ENCODE measurements at regions not wholly inside any gene's neighbourhood (a gene's known extent, or its start where the extent isn't known, plus 50 kb on each side); places are given as distances from the start of the nearest gene placed in this dataset.

- intact Hi-C loops (cut with micrococcal nuclease): no loop called here
- ChIA-PET CTCF (no interaction called here), POLR2A (no interaction called here)
- Mint-ChIP-seq H3K4me1 (ENCODE audit: insufficient read depth, unreplicated experiment) (no peaks in the 10 kb centered on the region), H3K36me3 (ENCODE audit: insufficient read depth, unreplicated experiment) (no peaks in the 10 kb centered on the region), H3K4me3 (ENCODE audit: unreplicated experiment) (no peak overlapping the region), H3K9me3 (ENCODE audit: unreplicated experiment) (peaks cover 8% of the 10 kb centered on the region), H3K27me3 (ENCODE audit: insufficient read depth, unreplicated experiment) (no peaks in the 10 kb centered on the region), H3K27ac (ENCODE audit: low read depth, unreplicated experiment) (no peak overlapping the region)
- DNase-seq (ENCODE audit: unreplicated experiment): no peak
- no TSS peak for BruUV-seq (replicated peaks)
- TF ChIP-seq, protein P1, sequence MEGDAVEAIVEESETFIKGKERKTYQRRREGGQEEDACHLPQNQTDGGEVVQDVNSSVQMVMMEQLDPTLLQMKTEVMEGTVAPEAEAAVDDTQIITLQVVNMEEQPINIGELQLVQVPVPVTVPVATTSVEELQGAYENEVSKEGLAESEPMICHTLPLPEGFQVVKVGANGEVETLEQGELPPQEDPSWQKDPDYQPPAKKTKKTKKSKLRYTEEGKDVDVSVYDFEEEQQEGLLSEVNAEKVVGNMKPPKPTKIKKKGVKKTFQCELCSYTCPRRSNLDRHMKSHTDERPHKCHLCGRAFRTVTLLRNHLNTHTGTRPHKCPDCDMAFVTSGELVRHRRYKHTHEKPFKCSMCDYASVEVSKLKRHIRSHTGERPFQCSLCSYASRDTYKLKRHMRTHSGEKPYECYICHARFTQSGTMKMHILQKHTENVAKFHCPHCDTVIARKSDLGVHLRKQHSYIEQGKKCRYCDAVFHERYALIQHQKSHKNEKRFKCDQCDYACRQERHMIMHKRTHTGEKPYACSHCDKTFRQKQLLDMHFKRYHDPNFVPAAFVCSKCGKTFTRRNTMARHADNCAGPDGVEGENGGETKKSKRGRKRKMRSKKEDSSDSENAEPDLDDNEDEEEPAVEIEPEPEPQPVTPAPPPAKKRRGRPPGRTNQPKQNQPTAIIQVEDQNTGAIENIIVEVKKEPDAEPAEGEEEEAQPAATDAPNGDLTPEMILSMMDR (IDR thresholded peaks at IDR 0.05; ENCODE audit: unreplicated experiment): no peak
These were observed 74.3 kb upstream of the CCDC150 start for GRCh38 chr2:196565106-196565765.

DNA sequence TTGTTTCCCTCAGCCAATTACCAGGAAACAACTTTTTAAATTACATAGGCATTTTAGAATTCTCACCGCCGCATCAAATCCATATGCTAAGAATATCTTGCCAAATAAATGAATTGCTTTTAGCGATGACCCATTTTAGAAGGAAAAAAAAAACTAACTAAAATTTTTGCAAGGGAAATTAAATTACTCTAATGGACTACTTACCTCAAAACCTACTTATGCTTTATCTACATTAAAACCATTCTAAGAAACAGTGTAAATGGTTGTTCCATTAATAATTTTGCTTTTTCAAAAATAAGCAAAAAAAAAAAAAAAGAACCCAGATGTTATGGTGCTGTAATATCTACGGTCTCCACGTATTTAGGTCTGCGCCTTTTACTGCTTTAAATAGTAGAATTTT, 73.5 kb upstream of the CCDC150 start:
- BruUV-seq (replicated peaks): no TSS peak
- peaks cover 8% of the 10 kb centered on the region for H3K9me3 Mint-ChIP-seq (ENCODE audit: unreplicated experiment)
- no peak overlapping the region for H3K4me3 Mint-ChIP-seq (ENCODE audit: unreplicated experiment)
- intact Hi-C loops (cut with micrococcal nuclease): no loop called here
- no peak overlapping the region for H3K27ac Mint-ChIP-seq (ENCODE audit: low read depth, unreplicated experiment)
- no peak for DNase-seq (ENCODE audit: unreplicated experiment)
- ChIA-PET CTCF (interaction anchor here (0.7 kb wide), 1 partner anchor 45 kb away, joined by 3 read pairs; no protein-coding TSS in a partner anchor), POLR2A (no interaction called here)
- no peaks in the 10 kb centered on the region for H3K36me3 Mint-ChIP-seq (ENCODE audit: insufficient read depth, unreplicated experiment)
- no peaks in the 10 kb centered on the region for H3K27me3 Mint-ChIP-seq (ENCODE audit: insufficient read depth, unreplicated experiment)
- H3K4me1 Mint-ChIP-seq (ENCODE audit: insufficient read depth, unreplicated experiment): no peaks in the 10 kb centered on the region
- TF ChIP-seq, protein P1 (IDR thresholded peaks at IDR 0.05; ENCODE audit: unreplicated experiment): no peak

- no peaks in the 10 kb centered on the region for H3K4me1 Mint-ChIP-seq (ENCODE audit: insufficient read depth, unreplicated experiment)
- ChIA-PET CTCF (no interaction called here), POLR2A (no interaction called here)
- intact Hi-C loops (cut with micrococcal nuclease): no loop called here
- no peak overlapping the region for H3K27ac Mint-ChIP-seq (ENCODE audit: low read depth, unreplicated experiment)
- DNase-seq (ENCODE audit: unreplicated experiment): no peak
- no TSS peak for BruUV-seq (replicated peaks)
- H3K36me3 Mint-ChIP-seq (ENCODE audit: insufficient read depth, unreplicated experiment): no peaks in the 10 kb centered on the region
- H3K27me3 Mint-ChIP-seq (ENCODE audit: insufficient read depth, unreplicated experiment): no peaks in the 10 kb centered on the region
- H3K4me3 Mint-ChIP-seq (ENCODE audit: unreplicated experiment): no peak overlapping the region
- TF ChIP-seq, protein P1 (IDR thresholded peaks at IDR 0.05; ENCODE audit: unreplicated experiment): no peak
- no peaks in the 10 kb centered on the region for H3K9me3 Mint-ChIP-seq (ENCODE audit: unreplicated experiment)
These were observed 72.4 kb upstream of the CCDC150 start for GRCh38 chr2:196566961-196567666.

DNA sequence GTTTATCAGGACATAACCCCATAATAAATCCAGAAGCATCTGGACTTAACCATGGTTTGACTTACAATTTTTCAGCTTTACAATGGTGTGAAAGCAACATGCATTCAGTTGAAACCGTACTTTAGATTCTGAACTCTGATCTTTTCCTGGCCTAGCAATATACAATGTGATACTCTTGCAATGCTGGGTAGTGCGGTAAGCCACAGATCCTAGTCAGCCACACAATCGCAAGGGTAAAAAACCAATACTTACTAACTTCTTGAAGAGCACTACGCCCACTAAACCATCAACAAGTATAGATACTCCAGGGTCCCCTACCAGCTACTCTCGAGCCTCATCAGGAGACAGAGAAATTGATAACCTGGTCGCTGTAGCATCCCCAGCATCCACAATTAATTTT, 71.0 kb upstream of the CCDC150 start:
- no TSS peak for BruUV-seq (replicated peaks)
- H3K4me3 Mint-ChIP-seq (ENCODE audit: unreplicated experiment): no peak overlapping the region
- H3K4me1 Mint-ChIP-seq (ENCODE audit: insufficient read depth, unreplicated experiment): no peaks in the 10 kb centered on the region
- TF ChIP-seq, protein P1 (IDR thresholded peaks at IDR 0.05; ENCODE audit: unreplicated experiment): no peak
- H3K9me3 Mint-ChIP-seq (ENCODE audit: unreplicated experiment): no peaks in the 10 kb centered on the region
- no peaks in the 10 kb centered on the region for H3K27me3 Mint-ChIP-seq (ENCODE audit: insufficient read depth, unreplicated experiment)
- intact Hi-C loops (cut with micrococcal nuclease): no loop called here
- ChIA-PET POLR2A (no interaction called here), CTCF (no interaction called here)
- no peak for DNase-seq (ENCODE audit: unreplicated experiment)
- no peak overlapping the region for H3K27ac Mint-ChIP-seq (ENCODE audit: low read depth, unreplicated experiment)
- no peaks in the 10 kb centered on the region for H3K36me3 Mint-ChIP-seq (ENCODE audit: insufficient read depth, unreplicated experiment)
